Prostate gland (tissue), 2 donors: ENCODE measurements at regions not wholly inside any gene's neighbourhood (a gene's known extent, or its start where the extent isn't known, plus 50 kb on each side); places are given as distances from the start of the nearest gene placed in this dataset.

Experiments used
- POLR2A ChIP-seq: fragments of 450-650 bp; IDR thresholded peaks from one replicate; pipeline ENCODE4 v1.6.1; 2016; ENCODE audit warnings: antibody characterized with exemption, mild to moderate bottlenecking
- TF ChIP-seq, protein P1 (sequence below), 4 experiments: fragments of 200-600 bp in 2 of 4; fragments of 450-650 bp in 2 of 4; sonication (generic) in 2 of 4; IDR thresholded peaks; 1 replicate in 3 of 4; 2 replicates in 1 of 4; pipeline ENCODE4 v1.5.1; 2016 to 2019; ENCODE audit warnings: antibody characterized with exemption in 4 of 4, mild to moderate bottlenecking in 2 of 4, moderate library complexity in 2 of 4

GRCh38 chr1:60136395-60136794 is 62.8 kb upstream of the C1orf87 start:
- TF ChIP-seq, protein P1, sequence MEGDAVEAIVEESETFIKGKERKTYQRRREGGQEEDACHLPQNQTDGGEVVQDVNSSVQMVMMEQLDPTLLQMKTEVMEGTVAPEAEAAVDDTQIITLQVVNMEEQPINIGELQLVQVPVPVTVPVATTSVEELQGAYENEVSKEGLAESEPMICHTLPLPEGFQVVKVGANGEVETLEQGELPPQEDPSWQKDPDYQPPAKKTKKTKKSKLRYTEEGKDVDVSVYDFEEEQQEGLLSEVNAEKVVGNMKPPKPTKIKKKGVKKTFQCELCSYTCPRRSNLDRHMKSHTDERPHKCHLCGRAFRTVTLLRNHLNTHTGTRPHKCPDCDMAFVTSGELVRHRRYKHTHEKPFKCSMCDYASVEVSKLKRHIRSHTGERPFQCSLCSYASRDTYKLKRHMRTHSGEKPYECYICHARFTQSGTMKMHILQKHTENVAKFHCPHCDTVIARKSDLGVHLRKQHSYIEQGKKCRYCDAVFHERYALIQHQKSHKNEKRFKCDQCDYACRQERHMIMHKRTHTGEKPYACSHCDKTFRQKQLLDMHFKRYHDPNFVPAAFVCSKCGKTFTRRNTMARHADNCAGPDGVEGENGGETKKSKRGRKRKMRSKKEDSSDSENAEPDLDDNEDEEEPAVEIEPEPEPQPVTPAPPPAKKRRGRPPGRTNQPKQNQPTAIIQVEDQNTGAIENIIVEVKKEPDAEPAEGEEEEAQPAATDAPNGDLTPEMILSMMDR (IDR thresholded peaks at IDR 0.05): no peak
- no peak for TF ChIP-seq POLR2A
